Mucosa of descending colon (tissue), 3 donors: ENCODE measurements at regions not wholly inside any gene's neighbourhood (a gene's known extent, or its start where the extent isn't known, plus 50 kb on each side); places are given as distances from the start of the nearest gene placed in this dataset.

ENCODE experiments used
- ATAC-seq: fragments of 200-7000 bp; cut with Tn5 transposase; one replicate; pipeline ENCODE4 v1.9.1; 2020; ENCODE audit warnings: mild to moderate bottlenecking, moderate library complexity
- DNase-seq, 3 donors: peaks; one replicate each; pipeline ENCODE4 v3.0.0-alpha.2; 2020
- H3K36me3 ChIP-seq: fragments of 200-600 bp; one replicate; pipeline ENCODE4 v1.8.0; 2021; ENCODE audit warnings: low read depth, mild to moderate bottlenecking
- H3K4me1 ChIP-seq: fragments of 200-600 bp; one replicate; pipeline ENCODE4 v1.8.0; 2021; ENCODE audit warnings: low read depth, mild to moderate bottlenecking
- H3K4me3 ChIP-seq: fragments of 200-600 bp; one replicate; pipeline ENCODE4 v1.8.0; 2021; ENCODE audit warnings: mild to moderate bottlenecking
- H3K9me3 ChIP-seq: fragments of 200-600 bp; one replicate; pipeline ENCODE4 v1.8.0; 2021; ENCODE audit warnings: mild to moderate bottlenecking
- intact Hi-C, 2 donors: fragments of 100-400 bp; cut with DNase I in 1 of 2; cut with micrococcal nuclease in 1 of 2; formaldehyde crosslinking; loops; one replicate each; pipeline versions ENCODE4 v1.11.0 to v1.11.1; 2022; cut with DNase I, micrococcal nuclease
- TF ChIP-seq, protein P1 (sequence below): fragments of 200-600 bp; IDR thresholded peaks from one replicate; pipeline ENCODE4 v1.8.0; 2022; ENCODE audit warnings: antibody characterized with exemption, mild to moderate bottlenecking
- donor health status: DM: no; HTN: no; CAD: no; lungs with moderate emphysema.
- donor health status: DM: no; HTN: no; CAD: no.
- donor health status: DM: no; HTN: yes; CAD: no.

DNA sequence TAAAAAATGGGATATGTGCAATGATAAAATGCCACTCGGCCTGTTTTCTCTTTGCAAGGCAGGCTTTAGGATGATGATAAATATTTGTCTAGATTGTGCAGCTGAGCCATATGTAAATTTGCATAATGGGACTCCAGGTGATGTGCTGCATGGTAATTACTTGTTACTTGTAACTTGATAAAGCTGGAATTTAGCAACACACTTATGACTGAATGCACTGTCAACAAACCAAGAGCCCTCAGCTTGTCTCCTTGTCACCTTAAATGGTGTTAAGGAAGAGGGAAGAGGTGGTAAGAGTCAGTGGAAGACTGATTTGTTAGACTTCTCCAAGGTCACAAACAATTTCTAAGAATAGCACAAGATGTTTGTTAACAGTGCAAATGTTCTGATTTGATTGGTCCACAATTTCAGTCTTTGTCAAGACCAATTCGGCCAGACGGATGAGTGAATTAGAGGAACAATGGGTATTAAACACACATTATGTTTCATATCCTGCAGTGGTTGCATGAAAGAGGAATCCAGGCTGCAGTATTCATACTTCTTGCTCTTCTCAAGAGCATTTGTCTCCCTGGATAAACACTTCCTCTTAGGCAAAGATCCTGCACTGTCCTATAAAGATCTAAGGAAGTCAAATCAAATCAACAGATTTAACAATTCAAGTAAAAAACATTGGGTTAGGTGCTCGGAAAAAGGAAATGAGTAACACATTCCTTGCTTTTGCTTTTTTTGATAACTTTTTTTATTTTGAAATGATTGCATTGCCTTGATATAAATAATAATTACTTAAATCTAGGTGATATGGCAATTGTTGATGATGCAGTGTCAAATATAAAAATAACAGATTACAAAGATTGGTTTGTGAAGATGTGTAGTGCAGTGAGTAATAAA lies 448.3 kb upstream of the DDI1 start:
- TF ChIP-seq, protein P1, sequence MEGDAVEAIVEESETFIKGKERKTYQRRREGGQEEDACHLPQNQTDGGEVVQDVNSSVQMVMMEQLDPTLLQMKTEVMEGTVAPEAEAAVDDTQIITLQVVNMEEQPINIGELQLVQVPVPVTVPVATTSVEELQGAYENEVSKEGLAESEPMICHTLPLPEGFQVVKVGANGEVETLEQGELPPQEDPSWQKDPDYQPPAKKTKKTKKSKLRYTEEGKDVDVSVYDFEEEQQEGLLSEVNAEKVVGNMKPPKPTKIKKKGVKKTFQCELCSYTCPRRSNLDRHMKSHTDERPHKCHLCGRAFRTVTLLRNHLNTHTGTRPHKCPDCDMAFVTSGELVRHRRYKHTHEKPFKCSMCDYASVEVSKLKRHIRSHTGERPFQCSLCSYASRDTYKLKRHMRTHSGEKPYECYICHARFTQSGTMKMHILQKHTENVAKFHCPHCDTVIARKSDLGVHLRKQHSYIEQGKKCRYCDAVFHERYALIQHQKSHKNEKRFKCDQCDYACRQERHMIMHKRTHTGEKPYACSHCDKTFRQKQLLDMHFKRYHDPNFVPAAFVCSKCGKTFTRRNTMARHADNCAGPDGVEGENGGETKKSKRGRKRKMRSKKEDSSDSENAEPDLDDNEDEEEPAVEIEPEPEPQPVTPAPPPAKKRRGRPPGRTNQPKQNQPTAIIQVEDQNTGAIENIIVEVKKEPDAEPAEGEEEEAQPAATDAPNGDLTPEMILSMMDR, result no peak
- ATAC-seq (no peak), DNase-seq (no peak)
- intact Hi-C loops, result no loop called here
- no peaks in the 10 kb centered on the region for H3K9me3 ChIP-seq
- no peaks in the 10 kb centered on the region for H3K4me1 ChIP-seq
- H3K4me3 ChIP-seq, result no peak overlapping the region
- H3K36me3 ChIP-seq, result no peaks in the 10 kb centered on the region

DNA sequence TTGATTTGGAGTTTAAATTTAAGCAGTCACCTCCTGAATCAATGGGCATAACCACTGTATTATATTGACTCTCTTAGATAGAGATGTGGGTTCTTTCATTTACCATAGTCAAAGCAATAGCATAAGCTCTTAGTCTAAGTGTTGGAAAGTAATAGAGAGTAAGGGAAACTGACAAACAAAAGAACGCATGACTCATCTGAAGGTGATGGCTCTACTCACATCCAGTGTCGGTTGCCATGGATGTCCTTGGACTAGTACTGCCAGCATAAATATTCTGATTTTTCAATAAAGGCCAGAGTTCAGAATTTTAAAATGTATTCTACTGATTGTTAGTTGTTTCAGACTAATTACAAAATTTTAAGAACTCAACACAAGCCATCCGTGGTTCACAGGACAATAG lies 444.9 kb upstream of the DDI1 start:
- no peaks in the 10 kb centered on the region for H3K9me3 ChIP-seq
- DNase-seq (no peak), ATAC-seq (no peak)
- no peaks in the 10 kb centered on the region for H3K4me1 ChIP-seq
- TF ChIP-seq, protein P1, result no peak
- intact Hi-C loops, result no loop called here
- H3K36me3 ChIP-seq, result no peaks in the 10 kb centered on the region
- no peak overlapping the region for H3K4me3 ChIP-seq

DNA sequence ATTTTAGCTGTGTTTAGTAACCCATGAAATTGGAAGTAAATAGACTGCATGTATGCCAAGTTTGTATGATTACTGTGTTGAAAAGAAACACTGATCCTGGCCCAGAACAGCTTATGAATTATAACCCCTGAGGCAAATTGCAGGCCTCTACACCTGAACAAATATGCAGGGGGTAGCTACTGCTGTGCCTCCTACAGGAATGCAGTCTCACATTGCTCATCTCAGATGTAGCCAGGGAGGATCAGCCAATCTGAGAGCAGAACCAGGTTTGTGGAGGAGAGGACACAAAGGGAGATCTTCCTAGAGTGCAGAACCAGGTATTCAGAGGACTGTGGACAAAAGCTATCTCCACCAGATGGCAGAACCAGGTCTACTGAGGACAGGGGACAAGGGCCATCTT lies 442.2 kb upstream of the DDI1 start:
- H3K4me3 ChIP-seq, result no peak overlapping the region
- DNase-seq (no peak), ATAC-seq (no peak)
- intact Hi-C loops, result no loop called here
- H3K9me3 ChIP-seq, result no peaks in the 10 kb centered on the region
- TF ChIP-seq, protein P1, result no peak
- no peaks in the 10 kb centered on the region for H3K36me3 ChIP-seq
- H3K4me1 ChIP-seq, result no peaks in the 10 kb centered on the region

DNA sequence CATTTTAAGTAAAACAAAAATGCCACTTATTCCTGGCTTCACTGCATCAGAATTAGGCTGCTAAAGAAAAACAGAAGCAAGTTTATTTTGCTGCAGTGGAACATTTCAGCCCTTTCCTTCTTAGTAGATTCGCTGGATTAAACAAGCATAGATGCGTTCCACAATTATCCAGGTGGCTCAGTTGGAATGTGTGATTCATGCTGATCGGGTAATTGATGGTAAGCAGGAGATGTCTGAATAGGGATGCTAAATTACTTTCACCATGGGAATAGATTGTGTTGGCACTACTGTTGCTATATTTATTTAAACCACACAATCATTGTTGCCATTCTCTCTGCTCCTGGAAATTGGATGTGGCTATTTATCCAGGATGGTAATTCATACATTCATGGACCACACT lies 440.1 kb upstream of the DDI1 start:
- Histone ChIP-seq H3K4me1 (no peaks in the 10 kb centered on the region), H3K4me3 (no peak overlapping the region), H3K9me3 (no peaks in the 10 kb centered on the region), H3K36me3 (no peaks in the 10 kb centered on the region)
- DNase-seq (no peak), ATAC-seq (no peak)
- TF ChIP-seq, protein P1, result no peak
- intact Hi-C loops, result no loop called here

DNA sequence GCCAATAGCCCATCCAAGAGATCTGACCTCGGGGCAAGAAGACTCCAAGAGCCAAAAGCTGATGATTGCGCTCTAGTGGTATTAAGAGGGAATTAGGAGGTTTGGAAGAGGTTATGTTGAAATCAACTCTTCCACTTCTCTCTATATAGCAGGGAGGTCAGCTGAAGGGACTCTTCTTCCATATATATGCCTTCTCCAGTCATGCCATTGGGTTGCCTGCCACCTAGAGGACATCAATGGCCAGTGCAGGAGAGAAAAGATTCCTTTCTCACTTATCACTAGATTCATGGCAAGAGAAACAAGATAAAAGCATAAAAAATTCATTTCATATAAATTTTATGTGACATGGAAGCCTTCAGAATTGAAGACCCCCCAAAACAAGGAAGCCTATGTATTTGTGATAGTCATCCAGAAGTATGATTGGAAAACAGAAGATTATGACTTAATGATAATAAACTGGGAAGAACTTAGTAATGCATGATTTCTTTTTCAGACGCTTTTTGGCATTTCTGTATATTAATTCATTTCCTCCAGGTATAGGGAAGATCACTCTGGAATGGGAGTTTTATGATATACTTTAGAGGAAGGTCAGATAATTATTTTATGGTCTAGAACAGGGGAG lies 435.1 kb upstream of the DDI1 start:
- peak; percentile 58 for ATAC-seq
- TF ChIP-seq, protein P1, result peak; percentile 43
- no peaks in the 10 kb centered on the region for H3K4me1 ChIP-seq
- DNase-seq, result peak in 1 of 3 donors; percentile 21
- H3K9me3 ChIP-seq, result no peaks in the 10 kb centered on the region
- intact Hi-C loops, result no loop called here
- no peak overlapping the region for H3K4me3 ChIP-seq
- no peaks in the 10 kb centered on the region for H3K36me3 ChIP-seq
